ENCODE measurements at regions not wholly inside any gene's neighbourhood (a gene's known extent, or its start where the extent isn't known, plus 50 kb on each side); places are given as distances from the start of the nearest gene placed in this dataset.

GRCh38 chr16:22754577-22754976, 59.4 kb upstream of the HS3ST2 start:
- TF ChIP-seq, protein P1, sequence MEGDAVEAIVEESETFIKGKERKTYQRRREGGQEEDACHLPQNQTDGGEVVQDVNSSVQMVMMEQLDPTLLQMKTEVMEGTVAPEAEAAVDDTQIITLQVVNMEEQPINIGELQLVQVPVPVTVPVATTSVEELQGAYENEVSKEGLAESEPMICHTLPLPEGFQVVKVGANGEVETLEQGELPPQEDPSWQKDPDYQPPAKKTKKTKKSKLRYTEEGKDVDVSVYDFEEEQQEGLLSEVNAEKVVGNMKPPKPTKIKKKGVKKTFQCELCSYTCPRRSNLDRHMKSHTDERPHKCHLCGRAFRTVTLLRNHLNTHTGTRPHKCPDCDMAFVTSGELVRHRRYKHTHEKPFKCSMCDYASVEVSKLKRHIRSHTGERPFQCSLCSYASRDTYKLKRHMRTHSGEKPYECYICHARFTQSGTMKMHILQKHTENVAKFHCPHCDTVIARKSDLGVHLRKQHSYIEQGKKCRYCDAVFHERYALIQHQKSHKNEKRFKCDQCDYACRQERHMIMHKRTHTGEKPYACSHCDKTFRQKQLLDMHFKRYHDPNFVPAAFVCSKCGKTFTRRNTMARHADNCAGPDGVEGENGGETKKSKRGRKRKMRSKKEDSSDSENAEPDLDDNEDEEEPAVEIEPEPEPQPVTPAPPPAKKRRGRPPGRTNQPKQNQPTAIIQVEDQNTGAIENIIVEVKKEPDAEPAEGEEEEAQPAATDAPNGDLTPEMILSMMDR (conservative IDR thresholded peaks at IDR 0.05): no peak
- no peaks in the 10 kb centered on the region for H3K23me2 ChIP-seq (ENCODE audit: insufficient read length, low read depth, low read length, poor library complexity, severe bottlenecking)

More at GRCh38 chr16:22754577-22754976, 59.4 kb upstream of the HS3ST2 start:
- Histone ChIP-seq H2BK20ac (ENCODE audit: low read depth, low read length, poor library complexity, severe bottlenecking) (no peak overlapping the region), H3K4ac (ENCODE audit: low read depth, low read length) (no peak overlapping the region), H3K27me3 (ENCODE audit: insufficient read depth, low read length) (no peaks in the 10 kb centered on the region), H2BK5ac (ENCODE audit: insufficient read length, low read length) (no peak overlapping the region), H3K4me2 (ENCODE audit: insufficient read depth, insufficient read length, low read length) (no peak overlapping the region), H3K79me2 (ENCODE audit: insufficient read depth, low read length) (no peaks in the 10 kb centered on the region), H4K5ac (ENCODE audit: insufficient read length, low read depth, low read length) (no peak overlapping the region), H4K8ac (replicated peaks; ENCODE audit: insufficient read length, low read depth, low read length) (no peak overlapping the region), H3K23ac (ENCODE audit: insufficient read length, low read depth, low read length) (no peak overlapping the region), H3K56ac (ENCODE audit: insufficient read length, low read depth, low read length) (no peak overlapping the region), H4K91ac (ENCODE audit: insufficient read length, low read depth, low read length) (no peak overlapping the region), H3K9ac (ENCODE audit: extremely low read depth, insufficient read length, low read length) (no peak overlapping the region), H3K27ac (ENCODE audit: insufficient read length, low read depth, low read length) (no peak overlapping the region), H2AK5ac (ENCODE audit: insufficient read length, low read length) (no peak overlapping the region), H2BK12ac (ENCODE audit: insufficient read length, low read depth, low read length) (no peak overlapping the region), H3K79me1 (ENCODE audit: insufficient read depth, low read depth, low read length, poor library complexity, severe bottlenecking) (no peaks in the 10 kb centered on the region), H3T11ph (ENCODE audit: low read length) (no peak overlapping the region), H3K14ac (ENCODE audit: insufficient read depth, low read length) (no peak overlapping the region), H4K20me1 (ENCODE audit: control insufficient read depth, insufficient read depth, insufficient read length) (no peaks in the 10 kb centered on the region), H3K9me3 (ENCODE audit: control insufficient read depth, low read depth, low read length) (no peaks in the 10 kb centered on the region), H2AFZ (ENCODE audit: low read length) (no peak overlapping the region), H3K18ac (ENCODE audit: insufficient read length, low read depth, low read length) (no peak overlapping the region), H2BK15ac (ENCODE audit: low read depth, low read length) (no peak overlapping the region), H3K4me1 (ENCODE audit: insufficient read depth, low read length) (no peaks in the 10 kb centered on the region), H2BK120ac (ENCODE audit: low read depth, low read length, poor library complexity, severe bottlenecking) (no peak overlapping the region)
- Mint-ChIP-seq H3K27me3 (ENCODE audit: low read depth) (peaks cover 4% of the 10 kb centered on the region; the same call in 1 of the 2 replicates), H3K27ac (no peak overlapping the region), H3K9me3 (peaks cover 4 to 8% of the 10 kb centered on the region in 2 experiments), H3K4me1 (no peaks in the 10 kb centered on the region), H3K4me3 (no peak overlapping the region), H3K36me3 (ENCODE audit: insufficient read depth in 1 of 3, low read depth in 3 of 3) (no peaks in the 10 kb centered on the region; a peak in 2 of 7 replicates)
- WGBS (ENCODE audit: extremely low coverage, insufficient read length, low lambda C conversion rate): no CpG with 5 or more reads among the region's 4 CpGs
- no peak for DNase-seq
